NCI-H1092 treated with DMSO at 0.1 percent for 48 hours (cell line): ENCODE measurements at regions not wholly inside any gene's neighbourhood (a gene's known extent, or its start where the extent isn't known, plus 50 kb on each side); places are given as distances from the start of the nearest gene placed in this dataset.

Experiments used
- DNase-seq: peaks from one replicate; lab custom pipeline; 2025; lab: John Stamatoyannopoulos, UW

DNA sequence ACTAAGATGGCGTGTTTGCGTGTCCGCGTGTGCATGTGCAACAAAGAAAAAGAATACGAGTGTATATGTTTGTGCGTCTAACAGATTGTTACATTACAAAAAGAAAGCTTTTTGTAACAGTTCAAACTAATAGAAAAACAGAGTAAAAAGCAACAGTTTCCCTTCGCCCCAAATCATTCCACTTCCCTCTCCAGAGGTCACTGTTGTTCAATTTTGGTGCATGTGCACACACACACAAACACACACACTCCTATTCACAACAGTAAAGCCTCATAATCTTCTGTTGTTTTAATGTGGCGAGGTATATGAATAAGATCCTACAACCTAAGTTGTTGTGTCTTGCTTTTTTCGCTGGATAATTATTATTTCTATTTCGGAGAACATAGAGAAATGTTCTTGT lies 357.3 kb upstream of the SLC8A1 start:
- no peak for DNase-seq

DNA sequence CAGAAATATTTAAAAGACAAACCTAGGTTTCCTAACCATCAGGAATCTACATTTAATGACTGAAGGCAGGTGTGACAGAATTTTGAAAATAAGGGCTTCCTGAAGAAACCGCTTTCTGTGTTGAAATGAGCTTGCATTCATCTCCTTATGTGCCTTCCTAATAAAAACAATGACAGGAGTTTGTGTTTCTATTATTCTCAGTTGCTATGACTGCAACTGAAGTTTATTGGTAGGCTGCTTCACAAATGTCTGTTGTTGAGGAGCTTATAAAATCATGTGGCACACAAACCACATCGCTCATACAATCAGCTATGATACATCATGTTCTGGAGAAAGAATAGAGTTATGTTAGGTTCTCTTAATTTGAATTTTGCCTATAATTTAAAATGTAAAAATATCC lies 362.7 kb upstream of the SLC8A1 start:
- no peak for DNase-seq

DNA sequence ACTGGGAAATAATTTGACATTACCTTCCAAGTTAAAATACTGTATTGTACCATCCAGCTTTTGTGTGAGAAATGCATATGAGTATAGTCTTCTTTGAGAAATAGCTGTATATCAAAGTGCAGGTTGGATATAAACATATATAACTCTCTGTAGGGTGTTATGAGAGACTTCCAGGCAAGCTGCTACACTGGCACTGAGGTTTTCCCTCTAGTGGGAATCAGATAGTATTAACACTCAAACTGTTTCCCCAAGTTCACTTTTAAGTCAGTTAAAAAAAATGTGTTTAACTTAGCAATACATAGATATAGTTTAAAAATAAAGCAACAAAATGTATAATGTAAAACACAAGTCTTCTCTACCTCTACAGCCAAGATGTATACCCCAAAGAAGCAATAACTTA lies 368.4 kb upstream of the SLC8A1 start:
- no peak for DNase-seq

DNA sequence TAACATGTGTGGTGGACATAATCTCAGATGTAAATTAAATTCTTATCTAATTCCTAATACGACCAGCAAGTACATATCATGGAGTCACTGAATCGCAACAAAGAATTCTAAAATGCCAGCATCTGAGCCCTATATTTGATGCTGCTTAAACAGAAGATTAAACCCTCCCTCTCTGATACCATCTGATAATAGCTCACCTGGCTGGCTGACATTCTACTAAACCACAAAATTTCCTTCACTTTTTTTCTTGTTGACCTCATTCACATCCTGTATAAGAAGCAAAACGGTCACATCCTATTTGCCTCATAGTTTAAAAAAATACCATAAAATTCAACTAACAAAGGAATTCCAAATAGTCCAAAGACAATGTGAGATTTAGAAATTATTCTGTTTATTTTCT lies 371.6 kb upstream of the SLC8A1 start:
- no peak for DNase-seq

DNA sequence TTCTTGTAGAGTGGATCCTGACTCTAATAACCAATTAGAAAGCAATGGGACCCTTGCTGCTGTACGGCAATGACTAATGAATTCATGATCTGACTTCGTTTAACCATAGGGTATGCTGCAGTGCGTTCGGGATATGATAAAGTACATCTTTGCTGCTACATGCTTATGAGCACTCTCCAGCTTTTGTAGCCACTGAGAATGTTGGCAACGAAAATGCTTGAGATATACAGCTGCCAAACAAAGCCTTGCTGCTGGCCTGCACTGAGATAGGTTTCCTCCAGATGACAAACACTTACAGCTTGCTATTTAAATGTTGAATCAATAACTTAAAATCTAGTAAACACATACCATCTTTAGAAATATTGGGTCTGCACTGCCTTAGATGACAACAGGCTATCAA lies 372.4 kb upstream of the SLC8A1 start:
- peak; percentile 16 for DNase-seq

DNA sequence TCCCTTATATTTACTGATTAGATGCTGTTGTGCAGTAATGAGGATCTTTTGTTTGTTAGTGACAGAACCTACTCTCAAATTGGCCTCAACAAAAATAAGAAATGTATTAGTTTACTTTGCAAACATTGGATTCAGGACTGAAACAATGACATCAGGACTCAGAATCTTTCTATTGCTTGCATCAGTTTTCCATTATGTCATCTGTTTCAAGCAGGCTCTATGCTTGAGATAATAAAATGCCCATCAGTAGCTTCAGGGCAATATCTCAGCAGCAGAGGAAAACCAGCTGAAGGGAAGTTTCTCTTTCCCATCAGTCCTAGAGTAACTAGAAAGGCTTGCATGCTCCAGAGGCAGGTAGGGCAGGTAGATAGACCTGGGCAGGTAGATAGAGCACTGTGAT lies 375.5 kb upstream of the SLC8A1 start:
- no peak for DNase-seq

DNA sequence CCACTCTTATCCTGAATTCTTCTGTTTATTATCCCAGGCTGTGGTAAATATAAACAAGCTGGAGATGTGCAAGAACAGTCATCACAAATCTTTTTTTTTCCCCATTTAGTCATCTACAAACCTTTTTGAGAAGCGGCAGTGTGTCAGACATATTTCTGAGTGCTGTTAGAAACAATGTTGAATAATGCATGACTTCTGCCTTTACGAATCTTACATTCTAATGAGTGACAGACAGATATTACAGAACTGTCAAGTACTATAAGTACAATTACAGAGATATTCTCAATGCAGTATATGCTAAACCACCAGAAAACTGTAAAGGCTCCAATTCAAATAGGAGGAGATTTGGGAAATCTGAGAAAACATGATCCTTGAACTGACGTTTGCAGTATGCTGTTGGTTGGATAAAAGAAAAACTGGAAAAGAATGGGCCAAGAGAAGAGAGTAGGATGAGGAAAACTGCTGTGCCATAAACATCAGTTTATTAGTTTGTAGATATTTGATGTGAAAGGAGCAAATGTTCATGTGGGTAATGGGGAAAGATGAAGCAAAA lies 379.5 kb upstream of the SLC8A1 start:
- no peak for DNase-seq

DNA sequence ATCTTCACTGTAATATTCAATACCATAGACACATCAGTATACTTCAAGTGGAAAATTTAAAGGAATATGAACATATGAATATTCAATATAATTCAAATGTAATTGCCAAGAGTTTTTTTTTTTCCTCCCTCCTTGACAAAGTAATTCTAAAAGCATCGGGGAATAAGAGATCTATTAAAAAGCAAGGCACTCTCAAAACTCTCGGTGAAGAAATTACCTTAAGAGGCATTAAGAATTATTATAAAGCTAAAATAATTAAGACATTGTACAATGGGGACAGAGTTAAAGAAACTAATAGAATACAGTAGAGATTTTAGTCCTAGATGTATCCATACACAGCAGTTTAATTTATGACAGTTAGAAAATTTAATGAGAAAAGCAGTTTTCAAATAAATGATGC lies 390.0 kb upstream of the SLC8A1 start:
- DNase-seq = no peak

DNA sequence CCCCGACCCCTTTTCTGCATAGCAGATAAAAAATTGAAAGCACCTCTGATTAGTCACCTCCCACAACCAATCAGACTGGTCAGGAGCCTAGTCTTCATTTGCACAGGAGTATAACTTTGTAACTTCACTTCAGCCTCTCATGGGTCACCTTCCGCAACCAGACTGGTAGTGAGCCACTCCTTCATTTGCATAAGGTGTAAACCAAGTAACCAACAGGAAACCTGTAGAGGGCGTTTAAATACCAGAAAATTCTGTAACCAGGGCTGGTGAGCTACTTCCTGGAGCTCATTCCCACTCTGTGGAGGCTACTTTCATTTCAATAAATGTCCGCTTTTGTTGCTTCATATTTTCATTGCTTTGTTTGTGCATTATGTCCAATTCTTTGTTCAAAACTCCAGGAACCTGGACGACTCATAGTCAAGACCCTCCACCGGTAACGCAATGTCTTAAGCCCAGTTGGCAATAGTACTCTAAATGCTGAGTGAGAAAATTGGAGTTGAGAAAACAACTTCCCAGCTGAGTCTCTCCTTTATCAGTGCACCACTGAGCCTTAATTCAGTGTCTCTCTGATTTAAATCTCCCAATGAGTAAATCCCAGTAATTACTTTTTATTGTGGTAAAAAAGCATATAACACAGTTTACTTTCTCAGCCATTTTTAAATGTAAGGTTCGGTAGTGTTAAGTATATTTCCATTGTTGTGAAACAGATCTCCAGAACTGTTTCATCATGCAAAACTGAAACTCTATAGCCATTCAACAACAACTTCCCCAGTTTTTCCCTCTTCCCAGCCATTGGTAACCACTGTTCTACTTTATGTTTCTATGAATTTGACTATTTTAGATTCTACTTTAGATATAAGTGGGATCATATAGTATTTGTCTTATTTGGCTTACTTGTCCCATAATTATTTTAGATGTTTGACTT lies 392.7 kb upstream of the SLC8A1 start:
- no peak for DNase-seq

DNA sequence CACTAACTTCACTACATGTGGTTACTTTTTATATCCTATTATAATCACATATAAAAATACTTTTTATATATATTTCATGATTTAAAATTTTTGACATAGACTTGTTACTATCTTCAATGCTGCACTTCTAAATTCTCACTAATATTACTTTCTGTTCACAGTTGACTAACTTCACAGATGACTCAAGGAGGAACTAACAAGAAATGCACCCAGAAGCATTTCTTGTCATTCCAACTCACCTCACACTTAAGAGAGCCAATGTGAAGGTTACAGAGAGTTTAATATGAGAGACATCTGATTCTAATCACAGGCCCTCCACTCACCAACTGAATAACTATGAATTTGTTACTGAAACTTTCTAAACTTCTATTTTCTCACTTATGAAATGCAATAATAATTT lies 399.8 kb upstream of the SLC8A1 start:
- no peak for DNase-seq

DNA sequence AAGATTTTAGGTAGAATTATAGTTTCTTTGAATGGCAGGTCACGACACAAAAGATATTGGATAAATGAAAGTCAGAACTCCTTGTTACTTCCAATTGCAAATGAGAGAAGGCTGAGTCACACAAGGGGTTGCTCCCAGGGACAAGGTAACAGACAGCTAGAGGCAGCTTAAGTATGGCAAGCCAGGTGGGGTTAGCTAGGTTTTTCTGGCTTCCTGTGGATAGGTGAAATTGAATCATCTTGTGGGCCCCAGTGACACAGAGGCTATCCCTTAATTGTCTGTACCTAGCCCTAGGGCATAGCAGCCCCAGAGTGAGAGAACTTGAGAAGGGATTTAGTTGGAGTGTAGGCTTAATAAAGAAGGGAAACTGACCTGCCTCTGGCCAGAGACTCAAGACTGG lies 407.7 kb upstream of the SLC8A1 start:
- DNase-seq = no peak

DNA sequence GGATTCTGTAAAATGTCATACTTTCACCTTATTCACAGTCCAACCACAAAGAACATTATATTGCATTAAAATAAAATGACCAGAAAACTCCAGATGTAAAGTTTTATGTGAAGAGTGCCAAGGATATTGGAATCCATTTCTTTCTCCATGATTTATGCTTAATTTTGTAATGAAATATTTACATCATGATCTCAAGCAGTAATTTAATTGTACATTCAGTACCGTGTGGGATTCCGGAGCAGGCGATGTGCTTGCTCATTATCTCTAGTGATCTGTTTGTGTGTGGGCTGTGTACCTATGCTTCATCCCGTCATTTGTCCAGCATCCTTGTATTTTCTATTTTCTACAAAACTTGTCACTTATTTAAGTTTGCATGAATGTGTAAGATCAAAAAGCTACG lies 415.9 kb upstream of the SLC8A1 start:
- no peak for DNase-seq

DNA sequence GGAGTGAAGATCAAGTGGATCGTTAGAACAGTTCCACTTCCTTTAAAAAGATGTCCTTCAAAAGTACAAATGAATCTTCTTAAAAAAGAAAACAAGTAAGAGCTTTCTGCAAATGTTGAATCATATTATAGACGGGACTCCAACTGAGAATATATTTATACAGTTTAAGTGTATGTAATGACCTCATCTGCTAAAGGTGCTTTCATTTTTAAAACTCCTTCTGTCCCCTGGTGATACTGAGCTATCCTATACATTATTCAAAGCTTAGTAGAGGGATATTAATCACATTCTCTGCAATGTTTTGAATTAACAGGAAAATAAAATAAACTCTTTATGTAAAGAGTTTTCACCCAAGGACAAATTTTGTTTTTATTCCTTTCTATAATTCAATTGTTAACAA lies 420.7 kb upstream of the SLC8A1 start:
- no peak for DNase-seq

DNA sequence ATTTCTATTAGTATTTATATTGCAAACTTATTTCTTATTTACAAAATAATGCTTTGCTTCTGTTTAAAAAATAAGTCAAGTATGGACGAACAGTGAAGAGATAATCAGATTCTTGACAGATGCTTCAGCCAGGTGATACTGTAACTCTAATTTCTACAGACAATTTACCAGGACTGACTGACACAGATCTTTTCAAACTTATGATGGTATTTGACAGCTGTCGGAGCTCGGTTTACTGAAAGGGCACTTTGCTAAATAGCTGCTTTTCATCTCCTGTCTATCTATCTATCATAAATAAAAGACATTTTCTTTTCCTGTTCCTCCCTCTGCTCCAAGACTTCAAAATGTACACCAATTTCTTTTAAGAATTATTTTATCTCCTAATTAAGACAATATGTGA lies 422.5 kb upstream of the SLC8A1 start:
- no peak for DNase-seq

DNA sequence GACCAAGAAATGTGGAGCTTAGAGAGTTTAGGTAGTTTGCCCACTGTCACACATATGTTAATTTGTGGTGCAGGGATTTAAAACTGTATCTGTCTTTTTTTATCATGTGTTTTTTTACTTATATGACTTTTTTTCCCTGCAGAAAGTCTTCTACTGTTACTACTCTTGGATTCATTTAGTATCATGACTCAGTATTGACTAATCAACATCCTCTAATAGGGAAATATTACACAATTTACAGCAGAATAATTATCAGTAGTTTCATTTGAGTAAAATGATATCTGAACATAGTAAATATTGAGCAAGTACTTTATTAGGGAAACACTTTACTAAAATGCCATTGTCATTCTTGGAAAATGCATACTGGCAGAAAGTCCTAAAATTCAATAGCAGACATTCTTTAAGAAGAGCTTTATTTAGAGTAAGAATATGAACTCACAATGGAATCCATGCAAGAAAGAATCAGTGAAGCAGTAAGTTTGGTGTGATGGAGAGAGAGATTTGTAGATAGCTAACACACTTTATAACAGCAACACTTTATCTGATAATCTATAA lies 425.9 kb upstream of the SLC8A1 start:
- DNase-seq = no peak

DNA sequence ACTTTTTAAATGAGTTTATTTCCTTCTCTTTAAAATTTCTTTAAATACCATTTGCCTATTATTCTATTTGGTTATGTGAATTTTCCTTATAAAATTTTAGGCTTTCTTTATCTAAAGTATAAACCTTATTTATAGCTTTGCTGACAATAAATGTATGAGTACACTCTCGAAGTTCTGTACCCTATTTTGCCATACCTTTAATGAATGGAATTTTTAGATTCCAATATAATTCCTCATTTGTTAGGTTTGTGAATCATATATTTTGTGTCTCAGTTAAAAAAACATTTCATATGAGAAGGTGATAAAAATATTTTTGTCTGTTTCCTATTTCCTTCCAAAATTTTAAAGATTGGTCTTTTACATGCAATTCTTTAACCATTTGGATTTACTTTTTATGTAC lies 427.4 kb upstream of the SLC8A1 start:
- no peak for DNase-seq

DNA sequence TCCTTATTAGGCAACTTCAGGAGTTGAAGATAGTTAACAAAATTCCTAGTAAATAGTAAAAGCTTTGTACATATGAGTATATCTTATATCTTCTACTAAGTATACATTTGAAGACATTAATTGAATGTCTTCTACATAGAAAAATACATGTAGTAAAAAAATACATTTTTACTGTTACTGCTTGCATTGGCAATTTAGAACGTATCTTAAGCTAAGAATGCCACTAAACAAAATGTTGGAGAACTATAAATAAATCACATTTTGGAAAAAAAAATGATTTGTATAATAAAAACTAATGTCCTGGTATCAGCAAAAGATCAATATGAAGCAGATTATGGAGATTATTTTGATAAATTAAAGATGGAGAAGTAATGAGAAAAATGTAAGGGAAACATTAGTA lies 434.2 kb upstream of the SLC8A1 start:
- DNase-seq = no peak

DNA sequence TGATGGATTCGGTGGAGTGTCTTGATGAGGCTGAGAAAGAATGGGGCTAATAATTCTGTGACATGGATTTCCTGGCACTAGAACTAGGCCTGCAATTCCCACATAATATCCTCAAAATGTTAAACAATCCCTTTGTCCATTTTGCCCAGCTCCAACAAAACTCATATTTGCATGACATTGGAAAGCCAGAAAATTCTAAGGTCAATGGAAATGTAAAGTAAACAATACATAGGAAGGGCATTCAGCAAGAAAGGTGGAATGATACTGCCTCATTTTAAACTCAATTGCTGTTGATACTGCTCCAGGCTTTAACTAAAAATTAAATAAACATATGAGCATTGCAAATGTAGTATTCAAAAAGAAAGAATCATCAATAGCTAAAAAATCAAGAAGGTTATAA lies 434.8 kb upstream of the SLC8A1 start:
- DNase-seq = no peak

DNA sequence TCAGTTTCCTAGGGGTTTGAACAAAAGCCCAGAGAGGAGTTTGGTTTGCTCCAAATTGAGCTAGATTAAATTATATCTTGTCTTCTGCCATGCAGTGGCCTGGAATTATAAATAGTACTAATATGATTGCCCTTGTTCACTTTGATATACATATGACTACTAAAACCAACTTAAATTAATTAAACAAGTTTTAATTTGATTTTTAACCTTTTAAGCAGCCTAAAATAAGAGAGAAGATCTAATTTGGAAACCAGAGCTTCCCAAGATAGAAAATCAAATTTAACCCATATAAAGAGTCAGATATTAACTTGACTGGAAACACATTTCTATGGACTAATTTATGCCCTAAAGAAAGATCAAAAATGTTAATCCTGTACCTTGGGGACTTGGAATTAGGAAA lies 444.5 kb upstream of the SLC8A1 start:
- DNase-seq = no peak

DNA sequence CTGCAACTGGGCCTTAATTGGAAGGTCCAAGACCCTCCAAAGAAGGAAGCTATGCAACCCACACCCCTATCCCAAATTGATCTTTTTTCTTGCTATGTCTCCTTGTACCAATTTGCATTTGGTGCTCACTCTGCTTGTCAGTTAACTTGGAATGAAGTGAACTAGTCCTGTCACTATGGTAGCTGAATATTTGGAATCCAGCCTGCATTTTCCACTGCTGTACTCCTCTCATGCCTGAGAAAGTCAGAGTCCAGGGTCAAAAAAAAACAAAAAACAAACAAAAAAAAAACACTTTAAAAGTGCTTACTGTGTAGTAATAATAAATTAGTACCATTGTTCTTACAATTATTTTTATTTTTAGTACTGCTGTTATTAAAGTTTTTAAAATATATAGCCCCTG lies 462.8 kb upstream of the SLC8A1 start:
- no peak for DNase-seq

DNA sequence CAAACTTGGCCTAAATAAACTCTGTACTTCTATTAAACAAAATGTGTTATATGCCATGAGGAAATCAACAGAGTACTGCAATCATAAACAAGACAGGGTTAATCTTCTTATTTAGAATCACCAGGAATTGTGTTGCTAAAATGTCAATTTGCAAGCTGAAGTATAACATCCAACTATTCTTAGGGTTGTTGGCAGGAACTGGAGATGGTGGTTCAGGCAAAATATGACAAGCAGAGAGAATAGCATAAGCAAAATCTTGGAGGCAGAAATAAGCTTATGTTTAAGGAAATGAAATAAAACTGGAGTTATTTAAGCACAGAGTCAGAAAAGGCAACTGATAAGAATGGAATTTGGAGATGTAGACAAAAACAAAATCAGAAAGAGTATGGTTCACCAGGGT lies 463.8 kb upstream of the SLC8A1 start:
- no peak for DNase-seq

DNA sequence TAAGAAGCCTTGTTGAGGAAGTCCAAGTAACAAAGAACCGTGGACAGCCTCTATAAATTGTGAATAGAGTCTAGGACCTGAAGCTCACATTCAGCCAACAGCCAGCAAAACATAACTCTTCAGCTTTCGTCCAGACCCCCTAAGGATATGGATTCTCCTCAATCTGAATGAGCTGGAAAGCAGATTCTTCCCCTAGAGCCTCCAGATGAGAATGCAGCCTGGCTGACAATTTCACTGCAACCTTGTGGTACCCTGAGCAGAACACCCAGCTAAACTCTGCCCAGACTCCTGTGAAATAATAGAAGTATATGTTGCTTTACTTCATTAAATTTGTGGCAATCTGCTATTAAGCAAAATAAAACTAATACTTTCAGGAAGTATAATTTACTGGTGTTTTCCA lies 483.5 kb upstream of the SLC8A1 start:
- DNase-seq = no peak

DNA sequence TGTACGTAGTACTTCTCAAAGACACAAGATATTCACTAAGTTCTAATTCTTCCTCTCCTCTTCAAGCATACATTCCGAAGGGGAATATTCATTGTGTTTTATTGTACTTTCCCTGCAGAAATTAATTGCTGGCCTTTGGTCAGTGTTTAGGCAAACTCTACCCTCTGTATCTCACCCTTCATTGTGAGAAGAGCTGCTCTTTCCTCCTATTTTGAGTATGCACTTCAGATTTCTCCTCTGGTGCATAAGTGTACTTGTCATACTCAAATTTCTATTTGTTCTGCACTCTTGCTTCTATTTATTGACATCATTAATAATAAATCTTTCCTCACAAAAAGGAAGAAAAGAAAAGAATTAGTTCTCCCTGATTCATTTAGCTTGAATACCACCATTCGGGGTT lies 485.4 kb upstream of the SLC8A1 start:
- no peak for DNase-seq

DNA sequence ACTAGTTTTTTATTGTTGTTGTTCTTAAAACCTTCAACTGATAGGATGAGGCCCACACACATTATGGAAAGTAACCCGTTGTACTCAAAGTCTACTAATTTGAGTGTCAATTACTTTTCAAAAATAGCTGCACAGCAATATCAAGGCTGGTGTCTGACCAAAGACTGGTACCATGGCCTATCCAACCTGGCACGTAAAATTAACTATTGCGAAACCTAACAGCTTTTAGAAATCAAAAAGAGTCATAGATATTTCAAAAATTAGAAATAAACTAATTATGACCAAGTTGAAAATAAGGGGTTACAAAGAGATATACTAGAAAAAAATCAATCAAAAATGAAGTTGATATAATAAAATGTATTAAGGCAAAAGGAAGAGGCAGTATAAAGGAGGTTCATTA lies 501.5 kb upstream of the SLC8A1 start:
- no peak for DNase-seq
